ENCODE measurements at regions not wholly inside any gene's neighbourhood (a gene's known extent, or its start where the extent isn't known, plus 50 kb on each side); places are given as distances from the start of the nearest gene placed in this dataset.

GRCh38 chr7:109154748-109155147, 585.1 kb downstream of the DNAJB9 start:
- no peaks in the 10 kb centered on the region for H3K36me3 ChIP-seq (ENCODE audit: insufficient read depth, low read length)
- H3K27me3 ChIP-seq (ENCODE audit: low read length) = no peaks in the 10 kb centered on the region
- H3K9me2 ChIP-seq (replicated peaks; ENCODE audit: insufficient read depth, low read length) = no peaks in the 10 kb centered on the region
- no peaks in the 10 kb centered on the region; the same call in 1 of the 2 replicates for H3K9me3 ChIP-seq (ENCODE audit: low read length)
- no peaks in the 10 kb centered on the region for H4K20me1 ChIP-seq (ENCODE audit: insufficient read depth, low read depth, low read length)
- H3K79me2 ChIP-seq (ENCODE audit: low read length) = no peaks in the 10 kb centered on the region
- H3K27ac ChIP-seq (ENCODE audit: low read length) = no peak overlapping the region
- DNase-seq = no peak
- H2AFZ ChIP-seq (ENCODE audit: low read length) = no peak overlapping the region
- no peak overlapping the region for H3K4me2 ChIP-seq (ENCODE audit: low read depth, low read length, poor library complexity, severe bottlenecking)
- H3K4me3 ChIP-seq (ENCODE audit: low read length) = no peak overlapping the region
- H3K9ac ChIP-seq (ENCODE audit: low read length) = no peak overlapping the region
- H3K4me1 ChIP-seq (ENCODE audit: low read length) = no peaks in the 10 kb centered on the region

DNA sequence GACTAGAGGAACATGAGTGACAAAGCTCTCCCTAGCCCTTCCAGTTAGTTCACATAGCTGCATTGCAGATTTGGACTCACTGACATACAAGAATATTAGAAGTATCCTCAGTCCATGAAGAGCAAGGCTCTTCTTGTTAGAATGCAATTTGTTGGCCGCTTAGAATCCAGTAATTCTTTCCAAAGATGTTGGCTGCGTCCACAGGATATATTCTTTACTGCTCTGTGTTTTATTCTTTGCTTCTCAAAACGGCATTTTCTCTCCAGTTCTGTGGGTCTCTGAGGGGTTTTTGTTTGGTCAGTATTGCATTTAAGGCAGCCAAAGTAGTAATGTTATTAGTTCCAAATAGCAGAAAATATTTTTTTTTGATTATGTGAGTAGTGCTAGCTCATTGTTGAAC, 588.6 kb downstream of the DNAJB9 start:
- no peak overlapping the region for H3K4me3 ChIP-seq (ENCODE audit: low read length)
- no peak overlapping the region for H2AFZ ChIP-seq (ENCODE audit: low read length)
- no peaks in the 10 kb centered on the region; the same call in none of the 2 replicates for H3K9me3 ChIP-seq (ENCODE audit: low read length)
- no peaks in the 10 kb centered on the region for H3K36me3 ChIP-seq (ENCODE audit: insufficient read depth, low read length)
- no peak for DNase-seq
- H3K79me2 ChIP-seq (ENCODE audit: low read length) = no peaks in the 10 kb centered on the region
- H3K4me1 ChIP-seq (ENCODE audit: low read length) = no peaks in the 10 kb centered on the region
- H4K20me1 ChIP-seq (ENCODE audit: insufficient read depth, low read depth, low read length) = no peaks in the 10 kb centered on the region
- no peak overlapping the region for H3K27ac ChIP-seq (ENCODE audit: low read length)
- no peaks in the 10 kb centered on the region for H3K27me3 ChIP-seq (ENCODE audit: low read length)
- no peak overlapping the region for H3K4me2 ChIP-seq (ENCODE audit: low read depth, low read length, poor library complexity, severe bottlenecking)
- H3K9me2 ChIP-seq (replicated peaks; ENCODE audit: insufficient read depth, low read length) = no peaks in the 10 kb centered on the region
- H3K9ac ChIP-seq (ENCODE audit: low read length) = no peak overlapping the region

DNA sequence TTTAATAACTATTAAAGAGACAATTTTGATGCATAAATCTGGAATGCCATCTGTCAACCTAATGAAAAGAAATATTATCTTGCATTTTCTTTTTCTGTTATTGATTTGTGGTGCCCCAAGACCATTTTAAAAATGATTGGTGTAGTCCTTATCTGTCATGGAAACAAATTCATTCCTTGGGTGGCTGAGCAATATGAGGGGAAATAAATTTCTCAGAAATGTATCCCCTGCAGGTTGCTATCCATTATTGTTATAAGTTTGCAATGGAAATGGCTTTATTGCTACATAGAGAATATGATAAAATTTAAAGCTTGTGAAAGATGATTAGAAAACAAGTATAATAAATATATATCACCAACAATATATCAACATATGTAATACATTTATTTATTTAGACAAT, 607.0 kb downstream of the DNAJB9 start:
- Histone ChIP-seq H3K36me3 (ENCODE audit: insufficient read depth, low read length) (no peaks in the 10 kb centered on the region), H3K79me2 (ENCODE audit: low read length) (no peaks in the 10 kb centered on the region), H3K4me1 (ENCODE audit: low read length) (no peaks in the 10 kb centered on the region), H4K20me1 (ENCODE audit: insufficient read depth, low read depth, low read length) (no peaks in the 10 kb centered on the region), H2AFZ (ENCODE audit: low read length) (no peak overlapping the region), H3K4me3 (ENCODE audit: low read length) (no peak overlapping the region), H3K9me3 (ENCODE audit: low read length) (no peaks in the 10 kb centered on the region; the same call in 1 of the 2 replicates), H3K9ac (ENCODE audit: low read length) (no peak overlapping the region), H3K27ac (ENCODE audit: low read length) (no peak overlapping the region), H3K4me2 (ENCODE audit: low read depth, low read length, poor library complexity, severe bottlenecking) (no peak overlapping the region), H3K9me2 (replicated peaks; ENCODE audit: insufficient read depth, low read length) (no peaks in the 10 kb centered on the region), H3K27me3 (ENCODE audit: low read length) (no peaks in the 10 kb centered on the region)
- no peak for DNase-seq

DNA sequence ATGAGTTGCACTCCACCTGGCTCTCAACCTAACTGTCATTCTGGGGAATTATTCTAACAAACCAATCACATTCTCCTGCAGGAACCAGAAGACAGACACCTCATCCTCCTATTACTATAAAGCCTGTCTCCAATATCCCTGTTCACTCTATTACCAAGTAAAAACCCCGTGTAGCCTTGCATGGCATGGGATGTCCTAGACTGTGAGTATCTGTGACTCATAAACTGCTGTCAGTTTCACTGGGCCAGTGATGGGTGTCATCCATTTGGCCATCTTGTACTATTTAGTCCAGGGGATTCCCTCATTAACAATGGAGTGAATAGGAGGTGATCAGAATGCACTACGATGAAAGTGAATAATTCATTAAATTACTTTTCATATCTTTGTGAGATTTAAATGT, 608.7 kb downstream of the DNAJB9 start:
- Histone ChIP-seq H3K4me1 (ENCODE audit: low read length) (no peaks in the 10 kb centered on the region), H2AFZ (ENCODE audit: low read length) (no peak overlapping the region), H3K4me2 (ENCODE audit: low read depth, low read length, poor library complexity, severe bottlenecking) (no peak overlapping the region), H3K79me2 (ENCODE audit: low read length) (no peaks in the 10 kb centered on the region), H3K4me3 (ENCODE audit: low read length) (no peak overlapping the region), H3K9me2 (replicated peaks; ENCODE audit: insufficient read depth, low read length) (no peaks in the 10 kb centered on the region), H3K27me3 (ENCODE audit: low read length) (no peaks in the 10 kb centered on the region), H4K20me1 (ENCODE audit: insufficient read depth, low read depth, low read length) (no peaks in the 10 kb centered on the region), H3K27ac (ENCODE audit: low read length) (no peak overlapping the region), H3K9me3 (ENCODE audit: low read length) (peaks cover 1% of the 10 kb centered on the region; the same call in 1 of the 2 replicates), H3K9ac (ENCODE audit: low read length) (no peak overlapping the region), H3K36me3 (ENCODE audit: insufficient read depth, low read length) (no peaks in the 10 kb centered on the region)
- DNase-seq = no peak

GRCh38 chr7:109179601-109180000, 609.9 kb downstream of the DNAJB9 start:
- Histone ChIP-seq H3K4me3 (ENCODE audit: low read length) (no peak overlapping the region), H3K9me2 (replicated peaks; ENCODE audit: insufficient read depth, low read length) (no peaks in the 10 kb centered on the region), H3K9ac (ENCODE audit: low read length) (no peak overlapping the region)

GRCh38 chr7:109190766-109191398, 621.2 kb downstream of the DNAJB9 start:
- Histone ChIP-seq H3K4me3 (ENCODE audit: low read length) (no peak overlapping the region), H2AFZ (ENCODE audit: low read length) (no peak overlapping the region), H3K27ac (ENCODE audit: low read length) (no peak overlapping the region), H3K9me2 (replicated peaks; ENCODE audit: insufficient read depth, low read length) (no peaks in the 10 kb centered on the region), H3K36me3 (ENCODE audit: insufficient read depth, low read length) (no peaks in the 10 kb centered on the region), H3K27me3 (ENCODE audit: low read length) (no peaks in the 10 kb centered on the region), H3K79me2 (ENCODE audit: low read length) (no peaks in the 10 kb centered on the region), H3K4me2 (ENCODE audit: low read depth, low read length, poor library complexity, severe bottlenecking) (no peak overlapping the region), H3K9me3 (ENCODE audit: low read length) (no peaks in the 10 kb centered on the region; the same call in 1 of the 2 replicates), H3K4me1 (ENCODE audit: low read length) (no peaks in the 10 kb centered on the region), H3K9ac (ENCODE audit: low read length) (no peak overlapping the region), H4K20me1 (ENCODE audit: insufficient read depth, low read depth, low read length) (no peaks in the 10 kb centered on the region)
- no peak for DNase-seq

More at GRCh38 chr7:109179601-109180000, 609.9 kb downstream of the DNAJB9 start:
- H3K27me3 ChIP-seq (ENCODE audit: low read length) = no peaks in the 10 kb centered on the region
- H2AFZ ChIP-seq (ENCODE audit: low read length) = no peak overlapping the region
- H3K4me1 ChIP-seq (ENCODE audit: low read length) = no peaks in the 10 kb centered on the region
- H3K79me2 ChIP-seq (ENCODE audit: low read length) = no peaks in the 10 kb centered on the region
- H3K9me3 ChIP-seq (ENCODE audit: low read length) = peaks cover 4% of the 10 kb centered on the region; the same call in 1 of the 2 replicates
- no peak overlapping the region for H3K27ac ChIP-seq (ENCODE audit: low read length)
- no peaks in the 10 kb centered on the region for H3K36me3 ChIP-seq (ENCODE audit: insufficient read depth, low read length)
- no peak for DNase-seq
- no peak overlapping the region for H3K4me2 ChIP-seq (ENCODE audit: low read depth, low read length, poor library complexity, severe bottlenecking)
- H4K20me1 ChIP-seq (ENCODE audit: insufficient read depth, low read depth, low read length) = no peaks in the 10 kb centered on the region

DNA sequence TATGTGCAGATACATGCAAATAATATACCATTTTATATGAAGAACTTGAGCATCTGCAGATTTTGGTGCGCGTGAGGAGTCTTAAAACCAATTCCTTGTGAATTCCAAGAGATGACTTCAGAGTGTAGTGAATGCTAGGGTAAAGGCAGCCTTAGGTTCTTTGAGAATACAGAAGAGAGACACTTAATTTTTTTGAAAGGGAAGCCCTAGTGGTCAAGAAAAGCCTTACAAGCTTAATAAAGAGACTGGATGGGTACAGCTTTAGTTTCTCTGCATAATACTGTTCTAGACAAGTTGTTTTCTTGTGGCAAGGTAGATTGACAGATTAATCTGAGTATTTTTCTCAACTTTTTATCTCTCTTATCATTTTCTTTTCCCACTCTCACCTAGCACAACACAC, 636.5 kb downstream of the DNAJB9 start:
- Histone ChIP-seq H3K9me3 (ENCODE audit: low read length) (peaks cover 4% of the 10 kb centered on the region), H3K4me1 (ENCODE audit: low read length) (no peaks in the 10 kb centered on the region), H3K9me2 (replicated peaks; ENCODE audit: insufficient read depth, low read length) (no peaks in the 10 kb centered on the region), H3K27ac (ENCODE audit: low read length) (no peak overlapping the region), H2AFZ (ENCODE audit: low read length) (no peak overlapping the region), H3K79me2 (ENCODE audit: low read length) (no peaks in the 10 kb centered on the region), H3K4me2 (ENCODE audit: low read depth, low read length, poor library complexity, severe bottlenecking) (no peak overlapping the region), H3K27me3 (ENCODE audit: low read length) (no peaks in the 10 kb centered on the region), H4K20me1 (ENCODE audit: insufficient read depth, low read depth, low read length) (no peaks in the 10 kb centered on the region), H3K9ac (ENCODE audit: low read length) (no peak overlapping the region), H3K4me3 (ENCODE audit: low read length) (no peak overlapping the region), H3K36me3 (ENCODE audit: insufficient read depth, low read length) (no peaks in the 10 kb centered on the region)
- DNase-seq = no peak

- H3K9me3 ChIP-seq (ENCODE audit: low read length) = peaks cover 14% of the 10 kb centered on the region
- no peaks in the 10 kb centered on the region for H3K9me2 ChIP-seq (replicated peaks; ENCODE audit: insufficient read depth, low read length)
- H3K27ac ChIP-seq (ENCODE audit: low read length) = no peak overlapping the region
- no peak overlapping the region for H3K4me3 ChIP-seq (ENCODE audit: low read length)
- H3K27me3 ChIP-seq (ENCODE audit: low read length) = no peaks in the 10 kb centered on the region
- H3K9ac ChIP-seq (ENCODE audit: low read length) = no peak overlapping the region
- no peaks in the 10 kb centered on the region for H3K4me1 ChIP-seq (ENCODE audit: low read length)
- H3K36me3 ChIP-seq (ENCODE audit: insufficient read depth, low read length) = no peaks in the 10 kb centered on the region
- H3K79me2 ChIP-seq (ENCODE audit: low read length) = no peaks in the 10 kb centered on the region
- H4K20me1 ChIP-seq (ENCODE audit: insufficient read depth, low read depth, low read length) = no peaks in the 10 kb centered on the region
- no peak overlapping the region for H2AFZ ChIP-seq (ENCODE audit: low read length)
- H3K4me2 ChIP-seq (ENCODE audit: low read depth, low read length, poor library complexity, severe bottlenecking) = no peak overlapping the region
- DNase-seq = no peak
These were observed 643.4 kb downstream of the DNAJB9 start for GRCh38 chr7:109213081-109213480.

All from Karpas-422 (cell line).